GM18498 (cell line): ENCODE measurements at regions not wholly inside any gene's neighbourhood (a gene's known extent, or its start where the extent isn't known, plus 50 kb on each side); places are given as distances from the start of the nearest gene placed in this dataset.
"Not testable (repeated sequence)": the region's sequence is repeated elsewhere in the genome, so short reads cannot be mapped to it uniquely, and the experiment has no call there.

ENCODE experiments used
- ATAC-seq: cut with Tn5 transposase; IDR thresholded peaks from one replicate; pipeline ENCODE4 v1.9.1; 2021; ENCODE audit warnings: mild to moderate bottlenecking, moderate library complexity; ENCODE audit not compliant: unreplicated experiment

DNA sequence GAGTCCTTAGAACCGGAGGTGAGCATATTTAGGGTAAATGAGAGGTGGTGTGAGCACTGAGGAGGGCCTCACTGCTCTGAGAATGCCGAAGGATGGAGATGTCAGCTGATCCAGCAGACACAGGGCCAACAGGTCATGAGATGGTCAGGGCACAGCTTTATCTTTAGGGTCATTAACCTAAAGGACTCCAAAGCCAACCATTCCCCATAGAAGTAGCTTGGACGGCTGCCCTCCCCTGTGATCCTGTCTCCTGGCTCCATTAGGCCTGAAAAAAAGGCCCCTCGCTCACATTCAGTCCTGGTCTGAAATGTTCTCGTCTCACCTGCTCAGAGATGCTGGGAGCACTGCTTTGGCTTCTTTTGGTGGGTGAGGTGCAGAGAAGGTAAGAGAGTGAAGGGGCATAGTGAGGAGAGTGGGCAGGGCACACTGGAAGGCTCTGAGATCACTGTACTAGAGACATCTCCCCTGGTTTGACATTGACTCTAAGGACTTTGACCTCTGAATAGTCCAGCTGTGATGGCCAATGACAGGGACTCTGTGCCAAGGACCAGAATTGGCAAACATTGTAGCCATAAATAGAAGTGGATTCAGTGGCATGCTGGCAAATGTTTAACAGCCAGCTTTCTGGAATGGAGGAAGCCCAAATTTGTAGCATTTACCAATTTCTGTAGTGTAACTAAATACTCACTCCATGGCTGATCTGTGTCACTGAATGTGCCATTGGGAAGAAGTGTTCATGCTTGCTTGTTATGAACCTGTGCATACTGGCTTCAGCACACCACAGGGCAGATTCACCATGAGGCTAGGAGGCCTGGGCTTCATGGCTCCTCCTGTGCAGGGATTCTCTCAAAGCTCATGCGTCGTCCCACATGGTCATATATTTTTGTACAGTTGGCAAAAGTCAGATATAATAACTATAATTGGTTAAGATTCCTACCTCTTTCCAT, 76.2 kb upstream of the MRPS22 start:
- no peak for ATAC-seq

DNA sequence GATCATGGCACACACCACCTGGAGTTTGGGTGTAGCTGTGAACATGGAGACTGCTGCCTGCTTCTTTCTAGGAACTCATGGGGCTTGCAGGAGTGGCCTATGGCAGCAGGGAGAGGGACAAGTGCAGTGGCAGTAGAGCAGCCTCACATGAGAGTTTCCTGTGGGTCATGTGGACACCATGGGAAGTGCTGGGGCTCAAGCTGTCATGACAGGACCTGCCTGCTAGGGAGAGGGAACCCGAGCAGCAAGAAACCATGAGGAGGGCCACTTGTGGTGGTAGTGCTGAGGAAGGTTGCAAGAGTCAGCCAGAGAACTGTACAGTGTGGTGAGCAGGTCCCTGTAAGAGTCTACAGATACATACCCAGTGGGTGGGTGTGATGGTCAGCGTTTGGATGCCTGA, 73.8 kb upstream of the MRPS22 start:
- ATAC-seq: no peak

DNA sequence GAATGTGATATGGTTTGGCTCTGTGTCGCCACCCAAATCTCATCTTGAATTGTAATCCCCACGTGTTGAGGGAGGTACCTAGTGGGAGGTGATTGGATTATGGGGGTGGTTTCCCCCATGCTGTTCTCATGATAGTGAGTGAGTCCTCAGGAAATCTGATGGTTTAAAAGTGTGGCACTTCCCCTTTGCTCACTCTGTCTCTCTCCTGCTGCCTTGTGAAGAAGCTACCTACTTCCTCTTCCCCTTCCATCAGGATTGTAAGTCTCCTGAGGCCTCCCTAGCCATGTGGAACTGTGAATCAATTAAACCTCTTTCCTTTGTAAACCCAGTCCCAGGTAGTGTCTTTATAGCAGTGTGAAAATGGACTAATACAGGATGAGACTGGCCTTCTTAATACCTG, 73.2 kb upstream of the MRPS22 start:
- ATAC-seq: not testable (repeated sequence)

DNA sequence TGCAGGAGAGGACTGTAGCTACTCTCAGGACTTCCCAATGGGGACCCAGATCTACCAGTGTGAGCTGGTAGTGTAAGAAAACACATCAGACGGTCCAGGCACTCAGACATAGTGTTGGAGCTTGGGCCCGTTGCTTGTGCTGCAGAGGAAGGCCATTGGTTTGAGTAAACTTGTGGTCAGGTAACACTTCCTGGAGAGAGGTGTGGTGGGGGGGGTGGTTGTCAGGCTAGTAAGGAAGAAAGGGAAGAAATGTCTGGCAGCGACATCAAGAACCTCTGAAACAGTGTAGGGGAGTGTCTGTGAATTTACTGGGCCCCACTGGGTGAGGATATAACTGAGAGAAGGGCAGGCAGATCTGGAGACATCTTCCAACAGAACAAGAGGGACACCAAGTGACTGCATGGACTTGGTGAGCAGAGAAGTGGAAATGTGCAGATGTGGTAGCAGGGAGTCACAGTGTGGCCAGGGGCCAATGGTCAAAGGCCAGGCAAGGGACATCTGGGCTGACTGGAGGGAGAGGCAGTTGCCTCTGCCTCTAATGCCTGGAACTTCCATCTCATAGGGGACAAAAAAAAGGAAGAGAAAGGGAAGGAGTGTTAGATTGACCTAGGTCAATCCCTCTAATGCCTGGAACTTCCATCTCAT, 63.7 kb upstream of the MRPS22 start:
- no peak for ATAC-seq

DNA sequence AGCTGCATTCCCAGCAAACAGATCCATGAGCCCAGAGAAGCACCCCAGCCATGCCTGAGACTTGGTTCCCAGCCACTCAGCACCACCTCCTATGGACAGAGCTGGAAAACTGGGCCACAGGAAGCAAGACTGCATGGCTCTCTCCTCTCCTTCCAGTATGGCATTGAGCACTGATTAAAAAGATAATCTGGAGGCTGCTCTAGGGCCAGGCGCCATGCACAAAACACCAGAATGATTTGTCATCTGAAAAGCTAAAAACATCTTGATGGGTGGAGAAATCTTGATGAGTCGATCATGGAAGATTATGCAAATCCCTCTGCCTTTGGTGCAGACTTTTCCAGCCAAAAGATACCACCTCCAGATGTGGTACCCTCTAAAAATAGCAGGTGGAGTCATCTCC, 62.7 kb upstream of the MRPS22 start:
- no peak for ATAC-seq

DNA sequence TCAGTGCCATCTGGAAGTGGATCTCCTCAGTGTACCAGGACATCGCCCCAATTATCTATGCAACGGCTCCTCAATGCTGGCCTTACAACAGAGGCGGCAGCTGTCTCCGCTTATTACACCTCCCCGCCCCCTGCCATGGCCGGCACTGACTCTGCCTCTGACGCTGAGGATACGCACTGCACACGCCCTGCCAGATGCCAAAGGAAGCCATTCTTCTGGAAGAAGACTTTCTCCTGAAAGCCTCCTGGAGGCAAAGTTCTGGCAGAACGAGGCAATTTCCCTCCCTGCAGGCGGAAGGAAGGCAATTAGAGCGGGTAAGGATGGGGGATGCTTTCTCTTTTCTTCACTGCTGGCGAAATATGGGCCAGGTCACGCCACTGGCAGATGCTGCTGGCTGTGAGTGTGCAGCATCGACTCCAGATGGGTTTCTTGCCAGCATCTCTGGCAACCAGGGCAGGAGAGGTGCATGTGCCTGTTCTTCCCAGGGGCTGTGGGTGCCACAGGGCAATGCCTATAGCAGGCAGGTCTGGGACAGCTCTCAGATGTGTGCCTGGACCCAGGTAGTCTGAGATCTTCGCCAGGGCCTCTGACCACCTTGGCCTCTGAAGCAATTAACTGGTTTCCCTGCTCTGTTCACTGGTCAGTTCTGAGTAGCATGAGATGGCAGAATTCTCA, 62.2 kb upstream of the MRPS22 start:
- ATAC-seq: no peak

DNA sequence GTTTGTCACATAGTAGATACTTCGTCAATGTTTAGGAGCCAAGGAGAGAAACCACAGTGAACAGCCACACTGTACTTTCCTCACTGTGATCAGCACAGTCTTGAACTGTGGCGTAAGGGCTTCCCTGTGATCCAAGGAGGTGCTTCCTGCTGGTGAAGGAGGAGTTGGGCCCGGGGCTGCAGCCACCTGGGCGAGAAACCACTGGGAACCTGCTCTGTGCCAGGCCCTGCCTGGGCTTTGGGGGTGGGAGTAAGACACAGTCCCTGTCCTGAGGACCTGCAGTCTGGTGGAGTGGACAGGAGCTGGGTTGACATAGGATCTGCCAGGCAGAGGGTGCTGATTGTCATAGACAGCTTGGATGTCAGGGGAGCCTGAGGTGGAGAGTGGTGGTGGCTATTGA, 60.5 kb upstream of the MRPS22 start:
- no peak for ATAC-seq

DNA sequence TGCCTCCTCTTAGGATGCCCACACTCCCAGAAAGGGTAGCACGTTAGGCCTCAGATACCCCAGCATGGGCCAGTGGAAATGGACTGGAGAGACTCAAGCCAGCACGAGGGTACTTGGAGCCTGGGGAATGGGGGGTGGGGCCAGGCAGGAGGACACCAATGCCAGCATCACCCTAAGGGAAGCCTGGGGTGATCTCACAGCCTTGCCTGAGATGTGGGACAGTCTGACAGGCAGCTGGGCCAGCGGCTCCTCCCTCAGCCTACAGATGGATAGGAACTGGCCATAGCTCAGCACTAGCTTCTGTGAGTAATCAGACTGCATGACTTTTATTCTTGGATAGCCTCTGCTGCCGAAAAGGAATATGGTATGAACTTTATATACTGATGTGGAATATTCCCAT, 59.6 kb upstream of the MRPS22 start:
- no peak for ATAC-seq

DNA sequence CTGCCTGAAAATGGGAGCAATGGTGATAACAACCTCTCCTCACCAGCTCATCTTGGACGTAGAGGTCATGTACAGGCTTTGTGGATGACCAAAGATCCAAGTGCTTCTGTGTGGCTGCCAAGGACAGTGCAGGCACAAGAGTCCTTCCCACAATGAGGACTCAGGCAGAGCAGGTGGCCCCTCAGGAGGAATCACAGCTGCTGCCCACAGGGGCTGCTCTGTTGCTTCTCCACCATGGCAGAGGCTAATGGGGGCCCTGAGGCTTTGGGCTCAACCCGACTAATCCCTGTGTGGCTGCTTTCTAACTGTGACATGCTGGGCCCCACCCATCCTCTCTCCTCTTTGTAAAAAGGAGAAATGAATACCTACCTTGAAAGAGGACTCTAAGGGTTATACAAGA, 58.1 kb upstream of the MRPS22 start:
- ATAC-seq: no peak

DNA sequence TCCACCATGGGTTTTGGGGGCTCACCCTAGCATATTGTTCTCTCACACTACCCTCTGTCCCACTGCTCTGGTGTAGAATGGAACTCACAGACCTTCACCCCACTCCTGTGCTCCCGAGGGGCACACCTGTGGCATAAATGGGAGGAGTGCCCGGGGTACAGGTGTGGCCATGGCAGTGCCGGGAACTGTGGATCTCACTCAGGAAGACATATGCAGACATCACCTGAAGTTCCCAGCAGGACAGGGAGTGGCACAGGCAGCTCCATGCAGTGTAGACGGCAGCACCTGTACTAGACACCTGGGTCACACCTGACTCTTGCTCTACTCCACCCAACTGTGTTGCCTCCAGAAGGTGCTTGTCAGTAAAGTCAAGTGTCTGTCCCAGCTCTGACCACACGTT, 57.6 kb upstream of the MRPS22 start:
- no peak for ATAC-seq

DNA sequence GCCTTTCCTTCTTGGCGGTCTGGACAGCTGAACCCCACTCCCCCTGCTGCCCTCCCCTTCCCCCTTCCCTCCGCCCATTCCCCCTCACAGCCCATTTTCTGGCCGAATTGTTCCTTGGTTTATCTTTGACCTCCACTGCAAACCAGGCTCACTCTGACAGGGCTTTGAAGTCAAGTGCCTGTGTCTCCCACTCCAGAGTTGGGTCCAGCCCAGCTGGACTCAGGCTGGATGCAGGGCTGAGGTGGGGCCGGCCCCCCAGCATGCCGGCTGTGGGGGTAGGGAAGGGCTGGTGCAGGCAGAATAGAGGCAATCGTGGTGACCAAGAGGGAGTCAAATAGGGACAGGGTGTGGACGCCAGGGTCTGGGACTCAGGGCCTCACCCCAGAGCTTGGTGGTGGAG, 57.0 kb upstream of the MRPS22 start:
- ATAC-seq: no peak

DNA sequence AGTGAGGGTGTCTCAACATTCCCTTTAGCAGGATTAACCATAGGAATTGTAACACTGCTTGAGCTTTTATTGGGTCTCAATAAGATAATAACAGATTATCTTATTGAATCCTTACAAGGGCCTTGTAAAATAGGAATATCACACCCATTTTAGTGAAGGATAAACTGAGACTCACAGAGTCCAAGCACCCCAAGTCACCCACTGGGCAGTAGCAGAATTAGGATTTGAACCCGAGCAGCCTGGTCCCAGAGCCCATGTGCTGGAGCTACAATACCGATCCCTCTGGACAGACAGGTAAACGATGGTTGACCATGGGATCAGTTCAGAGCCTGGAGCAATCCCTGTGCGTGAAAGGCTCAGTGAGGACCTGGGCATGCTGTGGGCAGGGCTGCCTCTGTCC, 56.3 kb upstream of the MRPS22 start:
- ATAC-seq: no peak

DNA sequence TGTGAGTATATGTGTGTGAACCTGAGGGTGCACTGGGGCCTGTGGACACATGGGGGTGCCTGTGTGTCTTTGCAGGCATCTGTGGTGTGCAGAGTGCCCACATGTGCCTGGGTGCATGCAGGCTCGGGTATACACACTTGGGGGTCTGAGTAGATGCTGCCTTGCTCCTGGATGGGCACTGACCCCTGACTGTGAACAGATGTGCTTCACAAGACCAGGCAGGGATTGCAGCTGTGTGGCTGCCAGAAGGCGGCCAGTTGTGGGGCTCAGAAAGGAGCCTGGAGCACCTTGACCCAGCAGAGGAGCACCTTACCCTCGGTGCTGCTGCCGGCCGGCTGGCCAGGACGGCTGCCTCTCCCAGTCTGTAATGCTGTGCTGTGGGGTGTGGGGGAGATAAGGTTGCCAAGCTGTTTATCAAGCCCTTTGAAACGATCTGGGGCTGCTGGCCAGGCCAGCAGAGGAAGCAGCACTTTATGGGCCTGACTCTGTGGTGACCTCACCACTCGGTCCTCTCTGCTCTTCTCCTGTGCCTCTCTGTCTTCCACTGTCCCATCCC, 55.5 kb upstream of the MRPS22 start:
- ATAC-seq: no peak

DNA sequence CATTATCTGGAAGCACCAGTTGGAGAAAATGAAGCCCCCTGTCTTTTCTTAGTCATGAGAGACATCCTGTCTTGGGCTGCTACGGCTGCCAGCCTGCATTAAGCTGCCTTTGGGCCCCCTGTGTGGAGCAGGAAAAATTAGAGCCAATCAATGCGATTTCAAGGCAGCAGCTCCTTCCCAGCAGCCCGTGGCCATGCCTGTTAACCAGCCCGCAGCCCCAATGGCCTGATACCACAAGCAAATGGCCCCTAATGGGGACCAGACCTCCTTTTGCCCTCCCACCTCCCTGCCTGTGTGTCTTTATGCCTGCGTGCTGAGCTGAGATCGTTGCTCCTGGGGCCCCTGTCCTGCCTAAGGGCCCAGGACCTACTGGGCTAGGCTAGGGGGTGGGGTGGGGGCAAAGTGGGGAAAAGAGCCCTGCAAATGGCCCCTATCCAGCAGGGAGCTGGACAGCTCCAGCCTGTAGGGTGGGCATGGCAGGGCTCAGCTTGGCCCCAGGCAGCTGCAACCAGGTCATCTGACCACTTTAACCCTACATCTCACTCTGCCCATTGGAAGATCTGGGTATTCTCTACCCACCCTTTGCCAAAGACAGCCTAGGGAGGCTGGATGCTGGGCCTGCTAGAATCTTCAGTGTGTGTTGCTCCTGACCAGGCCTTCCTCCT, 53.8 kb upstream of the MRPS22 start:
- no peak for ATAC-seq

DNA sequence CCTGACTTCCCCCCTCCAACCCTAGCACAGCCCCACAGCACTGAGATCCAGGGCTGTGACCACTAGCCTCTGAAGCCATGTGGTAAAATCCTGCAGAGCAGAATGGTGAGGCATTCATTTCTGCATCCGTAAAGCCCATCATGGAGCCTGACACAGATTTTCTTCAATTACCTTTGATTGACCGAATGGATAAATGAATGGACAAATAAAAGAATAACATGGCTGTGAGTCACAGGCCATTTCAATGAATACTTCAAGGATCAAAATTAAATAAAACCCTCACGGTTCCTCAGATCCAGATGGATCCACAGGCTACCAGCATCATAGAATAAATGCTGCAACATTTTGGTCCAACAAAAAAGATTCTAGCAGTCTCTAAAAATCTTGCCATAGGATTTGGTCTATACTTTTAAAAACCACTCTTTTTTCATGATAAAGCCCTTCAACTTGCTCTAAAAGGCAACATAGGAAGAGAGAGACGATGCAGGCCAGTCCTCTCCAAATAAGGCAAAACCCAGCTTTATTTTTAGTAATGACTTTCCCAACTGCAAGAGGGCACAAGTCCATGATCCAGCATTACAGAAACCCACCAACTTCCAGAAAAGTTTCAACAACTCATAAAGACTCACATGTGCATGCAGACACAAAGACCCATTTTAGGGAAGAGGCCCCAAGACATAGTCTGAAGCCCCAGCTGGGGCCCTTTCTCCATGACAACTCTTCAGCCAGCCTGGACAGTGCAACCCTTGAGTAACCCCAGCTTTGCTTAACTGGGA, 52.4 kb upstream of the MRPS22 start:
- no peak for ATAC-seq

DNA sequence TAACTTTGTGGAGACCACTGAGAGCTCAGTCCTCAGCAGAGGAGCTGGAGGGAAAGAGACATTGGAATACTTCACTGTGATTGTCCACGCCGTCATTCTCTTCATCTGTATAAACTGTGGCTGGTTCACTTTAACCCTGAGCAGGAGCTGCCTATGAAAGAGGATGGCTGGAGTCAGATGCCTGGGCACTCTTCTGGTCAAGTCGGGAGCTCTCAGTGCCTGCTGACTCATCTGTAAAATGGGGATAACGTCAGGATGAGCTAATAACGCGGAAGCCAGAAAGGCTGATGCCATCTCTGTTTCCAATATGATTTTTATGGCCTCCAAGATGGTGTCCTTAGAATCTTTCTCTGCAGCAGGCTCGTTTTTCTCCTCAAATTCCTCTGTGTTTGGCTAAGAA, 51.6 kb upstream of the MRPS22 start:
- ATAC-seq: no peak

DNA sequence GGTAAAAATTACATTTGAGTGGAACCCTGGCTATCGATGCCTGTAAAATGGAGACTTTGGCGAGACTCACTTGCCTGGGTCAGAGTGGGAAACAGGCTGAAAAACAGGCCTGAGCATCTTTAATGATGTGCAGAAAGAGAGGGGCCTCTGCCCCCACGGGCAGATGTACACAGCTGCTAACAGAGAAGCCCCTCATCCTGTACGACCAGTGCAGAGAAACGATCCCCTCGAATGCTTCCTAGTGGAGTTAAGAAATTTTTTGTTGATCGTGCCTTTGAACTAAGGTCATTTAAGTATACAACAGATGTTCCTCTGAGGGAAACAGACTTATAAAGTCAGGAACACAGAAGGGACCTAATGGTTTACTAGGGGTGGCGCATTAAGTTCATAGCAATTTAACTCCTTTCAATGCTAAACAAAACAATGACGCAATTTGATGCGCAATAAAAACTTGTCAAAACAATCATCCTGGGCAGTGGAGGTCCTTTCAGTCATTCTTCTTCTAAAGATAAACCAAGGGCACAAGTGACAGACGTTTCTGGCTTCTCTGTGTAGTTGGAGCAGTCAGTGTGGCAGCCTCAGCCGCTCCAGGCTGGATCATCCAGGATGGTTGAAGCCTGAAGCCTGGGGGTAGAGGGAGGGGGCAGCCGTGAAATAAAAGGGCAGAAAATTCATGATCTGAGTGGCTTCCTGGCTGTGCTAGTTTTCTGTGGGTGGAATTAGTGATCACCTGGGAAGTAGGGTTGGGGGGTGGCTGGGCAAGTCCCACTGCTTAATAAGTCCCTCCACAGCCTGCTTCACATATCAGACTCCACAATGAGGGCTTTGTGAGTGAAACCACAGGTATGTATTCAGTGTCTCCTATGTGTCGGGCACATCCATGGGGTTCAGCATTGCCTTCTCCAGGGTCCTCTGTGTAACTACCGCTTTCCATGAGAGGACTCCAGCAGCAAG, 50.8 kb upstream of the MRPS22 start:
- no peak for ATAC-seq

DNA sequence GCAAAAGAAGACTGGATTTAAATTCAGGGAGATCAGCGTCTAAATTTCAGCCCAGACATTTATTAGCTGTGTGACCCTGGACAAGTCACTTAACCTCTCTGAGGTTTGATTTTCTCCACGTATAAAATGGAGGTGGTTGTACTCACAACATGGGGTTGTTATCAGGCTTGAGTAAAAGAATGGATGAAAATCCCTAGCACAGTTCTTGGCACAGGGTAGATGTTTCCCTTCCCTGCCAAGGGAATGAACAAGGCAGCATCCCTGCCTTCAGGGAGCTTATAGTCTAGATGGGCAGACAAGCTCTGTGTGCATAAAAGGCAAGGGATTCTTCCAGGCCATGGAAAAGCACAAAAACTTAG, 50.2 kb upstream of the MRPS22 start:
- ATAC-seq: no peak
